HG03354 (cell line): ENCODE measurements at regions not wholly inside any gene's neighbourhood (a gene's known extent, or its start where the extent isn't known, plus 50 kb on each side); places are given as distances from the start of the nearest gene placed in this dataset.

ENCODE experiments used
- ATAC-seq: cut with Tn5 transposase; IDR thresholded peaks from one replicate; pipeline ENCODE4 v1.9.1; 2021; ENCODE audit warnings: mild to moderate bottlenecking; ENCODE audit not compliant: unreplicated experiment, poor library complexity, severe bottlenecking

GRCh38 chr3:107945417-107946094 lies 145.3 kb downstream of the CD47 start:
- no peak for ATAC-seq

GRCh38 chr3:107943786-107944523 lies 146.9 kb downstream of the CD47 start:
- ATAC-seq, result no peak

GRCh38 chr3:107942951-107943749 lies 147.7 kb downstream of the CD47 start:
- no peak for ATAC-seq

GRCh38 chr3:107942244-107942643 lies 148.6 kb downstream of the CD47 start:
- ATAC-seq, result no peak

- ATAC-seq, result no peak
Observed at GRCh38 chr3:107939691-107940442, 151.0 kb downstream of the CD47 start.

- no peak for ATAC-seq
Observed at GRCh38 chr3:107938143-107938542, 152.7 kb downstream of the CD47 start.

- no peak for ATAC-seq
Observed at GRCh38 chr3:107934808-107935207, 156.0 kb downstream of the CD47 start.

GRCh38 chr3:107933450-107933849 lies 157.4 kb downstream of the CD47 start:
- no peak for ATAC-seq

- ATAC-seq, result no peak
Observed at GRCh38 chr3:107931326-107931725, 159.5 kb downstream of the CD47 start.

GRCh38 chr3:107929088-107929487 lies 161.7 kb downstream of the CD47 start:
- ATAC-seq, result no peak

GRCh38 chr3:107928084-107928445 lies 162.8 kb downstream of the CD47 start:
- peak; percentile 34 for ATAC-seq

GRCh38 chr3:107927361-107928083 lies 163.3 kb downstream of the CD47 start:
- peak; percentile 97 for ATAC-seq

GRCh38 chr3:107925851-107926250 lies 165.0 kb downstream of the CD47 start:
- no peak for ATAC-seq

- no peak for ATAC-seq
Observed at GRCh38 chr3:107921038-107921437, 169.8 kb downstream of the CD47 start.

- ATAC-seq, result no peak
Observed at GRCh38 chr3:107920538-107920937, 170.3 kb downstream of the CD47 start.

GRCh38 chr3:107919239-107919638 lies 171.6 kb downstream of the CD47 start:
- ATAC-seq, result no peak

- ATAC-seq, result no peak
Observed at GRCh38 chr3:107916171-107916570, 174.7 kb downstream of the CD47 start.

- ATAC-seq, result no peak
Observed at GRCh38 chr3:107915706-107916105, 175.1 kb downstream of the CD47 start.

- no peak for ATAC-seq
Observed at GRCh38 chr3:107913701-107914100, 177.1 kb downstream of the CD47 start.
